IgD-negative memory B cell (primary cell): ENCODE measurements at regions not wholly inside any gene's neighbourhood (a gene's known extent, or its start where the extent isn't known, plus 50 kb on each side); places are given as distances from the start of the nearest gene placed in this dataset.
A peak's percentile ranks its signal among the peaks of the same experiment; 100 is the strongest.
"Not testable (repeated sequence)": the region's sequence is repeated elsewhere in the genome, so short reads cannot be mapped to it uniquely, and the experiment has no call there.

ENCODE experiments used
- H3K27ac Mint-ChIP-seq, 3 donors: one replicate each; pipeline ENCODE4 v1.8.0; 2020 to 2022; ENCODE audit warnings: mild to moderate bottlenecking in 3 of 3, mixed read lengths in 3 of 3, moderate library complexity in 1 of 3
- H3K27me3 Mint-ChIP-seq: one replicate; pipeline ENCODE4 v1.8.0; 2021; ENCODE audit warnings: mixed read lengths
- H3K36me3 Mint-ChIP-seq: one replicate; pipeline ENCODE4 v1.8.0; 2020; ENCODE audit warnings: mild to moderate bottlenecking, mixed read lengths
- H3K4me1 Mint-ChIP-seq, 3 donors: one replicate each; pipeline ENCODE4 v1.8.0; 2020 to 2022; ENCODE audit warnings: mixed read lengths in 3 of 3, mild to moderate bottlenecking in 1 of 3
- H3K4me3 Mint-ChIP-seq, 4 donors: one replicate each; pipeline ENCODE4 v1.8.0; 2020 to 2022; ENCODE audit warnings: mild to moderate bottlenecking in 4 of 4, mixed read lengths in 4 of 4, moderate library complexity in 3 of 4
- H3K9me3 Mint-ChIP-seq, 3 donors: one replicate each; pipeline ENCODE4 v1.8.0; 2020 to 2021; ENCODE audit warnings: mixed read lengths in 3 of 3, mild to moderate bottlenecking in 1 of 3

DNA sequence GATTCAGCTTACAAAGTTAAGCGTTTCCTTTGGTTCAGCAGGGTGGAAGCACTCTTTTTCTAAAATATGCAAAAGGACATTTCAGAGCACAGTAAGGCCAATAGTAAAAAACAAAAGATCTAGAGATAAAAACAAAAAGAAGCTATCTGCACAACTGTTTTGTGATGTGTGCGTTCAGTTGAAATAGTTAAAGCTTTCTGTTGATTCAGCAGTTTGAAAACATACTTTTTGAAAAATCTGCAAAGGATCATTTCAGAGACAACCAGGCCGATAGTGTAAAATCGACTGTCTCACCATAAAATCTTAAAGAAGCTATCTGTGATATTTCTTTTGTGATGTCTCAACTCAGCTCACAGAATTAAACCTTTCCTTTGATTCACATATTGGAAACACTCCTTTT lies 300.0 kb upstream of the ALG10B start:
- H3K4me3 Mint-ChIP-seq, result no peak overlapping the region
- H3K4me1 Mint-ChIP-seq, result no peaks in the 10 kb centered on the region
- peaks cover 0 to 10% (median 8%) of the 10 kb centered on the region in 3 donors for H3K9me3 Mint-ChIP-seq
- H3K27ac Mint-ChIP-seq, result no peak overlapping the region
- H3K27me3 Mint-ChIP-seq, result no peaks in the 10 kb centered on the region
- H3K36me3 Mint-ChIP-seq, result no peaks in the 10 kb centered on the region

DNA sequence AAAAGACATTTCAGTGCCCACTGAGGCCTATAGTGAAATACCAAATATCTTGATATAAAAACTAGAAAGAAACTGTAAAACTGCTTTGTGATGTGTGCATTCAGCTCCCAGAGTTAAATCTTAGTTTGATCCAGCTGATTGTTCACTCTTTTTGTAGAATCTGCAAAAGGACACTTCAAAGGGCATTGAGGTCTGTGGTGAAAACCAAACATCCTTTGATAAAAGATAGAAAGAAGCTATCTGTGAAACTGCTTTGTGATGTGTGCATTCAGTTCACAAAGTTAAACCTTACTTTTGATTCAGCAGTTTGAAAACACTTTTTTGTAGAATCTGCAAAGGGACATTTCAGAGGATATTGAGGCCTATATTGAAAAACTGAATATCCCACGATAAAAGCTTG lies 290.7 kb upstream of the ALG10B start:
- Mint-ChIP-seq H3K27ac (no peak overlapping the region), H3K36me3 (no peaks in the 10 kb centered on the region), H3K4me3 (no peak overlapping the region), H3K9me3 (peaks cover 4 to 8% (median 5%) of the 10 kb centered on the region in 3 donors), H3K27me3 (no peaks in the 10 kb centered on the region), H3K4me1 (no peaks in the 10 kb centered on the region)

DNA sequence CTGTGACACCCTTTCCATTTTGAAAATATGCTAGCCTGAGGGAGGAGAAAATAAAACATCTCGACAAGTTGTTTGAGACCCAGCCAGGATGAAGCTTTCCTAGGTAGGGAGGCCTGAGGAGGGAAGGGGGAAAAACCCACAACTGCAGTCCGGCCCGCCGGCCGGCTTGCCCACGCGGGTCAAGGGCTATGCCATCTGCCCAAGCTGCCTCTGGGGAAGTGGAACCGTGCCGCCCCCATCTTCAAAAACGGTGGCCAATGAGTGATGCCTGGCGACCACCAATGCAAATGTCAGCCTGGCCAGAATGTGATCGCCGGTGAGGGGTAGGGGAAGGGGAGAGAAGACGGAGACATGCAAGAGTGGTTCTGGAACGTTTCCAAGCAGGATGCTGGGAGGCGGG lies 263.5 kb upstream of the ALG10B start:
- H3K27me3 Mint-ChIP-seq, result no peaks in the 10 kb centered on the region
- peaks cover 9 to 20% (median 17%) of the 10 kb centered on the region in 3 donors for H3K9me3 Mint-ChIP-seq
- H3K27ac Mint-ChIP-seq, result no peak overlapping the region
- H3K36me3 Mint-ChIP-seq, result no peaks in the 10 kb centered on the region
- no peak overlapping the region for H3K4me3 Mint-ChIP-seq
- H3K4me1 Mint-ChIP-seq, result no peaks in the 10 kb centered on the region

DNA sequence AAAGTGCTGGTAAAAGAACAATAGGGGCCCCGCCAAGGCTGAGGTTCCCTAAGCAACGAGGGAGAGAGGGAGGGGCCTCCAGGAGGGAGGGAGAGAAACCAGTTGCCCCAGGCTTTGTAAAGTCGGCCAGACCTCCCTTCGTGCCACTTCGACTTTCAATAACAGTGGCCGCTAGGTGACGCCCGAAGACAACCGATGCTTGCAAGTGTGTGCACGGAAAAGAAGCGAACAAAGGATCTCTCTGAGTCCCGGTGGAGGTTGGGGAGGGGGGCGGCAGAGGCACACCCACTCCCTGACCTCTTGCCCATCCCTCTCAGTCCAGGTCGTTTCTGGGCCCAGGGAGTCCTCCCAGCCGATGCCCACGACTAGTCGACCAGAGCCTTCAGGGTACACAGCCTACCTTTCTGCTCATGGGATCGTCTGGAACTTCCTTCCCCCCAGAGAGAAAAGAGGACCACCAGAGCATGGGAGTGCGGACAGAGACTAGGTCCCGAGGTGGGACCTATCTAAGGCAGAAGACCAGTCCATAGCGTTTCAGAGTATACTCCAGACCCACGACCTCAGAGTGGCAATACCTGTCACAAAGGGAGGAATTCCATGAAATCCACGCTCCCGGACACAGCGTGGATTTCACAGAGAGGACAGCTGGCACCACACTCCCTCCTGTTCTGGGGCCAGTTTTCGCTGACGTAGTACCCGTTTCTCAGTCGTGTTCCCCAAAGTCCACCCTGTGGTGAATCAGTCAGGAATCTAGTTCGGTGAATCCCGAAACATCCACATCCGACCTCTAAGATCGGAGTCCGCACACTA lies 262.7 kb upstream of the ALG10B start:
- Mint-ChIP-seq H3K4me1 (no peaks in the 10 kb centered on the region), H3K4me3 (peak overlapping the region in 1 of 4 donors; percentile 52), H3K9me3 (peaks cover 10 to 19% (median 17%) of the 10 kb centered on the region in 3 donors), H3K27me3 (no peaks in the 10 kb centered on the region), H3K36me3 (no peaks in the 10 kb centered on the region), H3K27ac (no peak overlapping the region)

DNA sequence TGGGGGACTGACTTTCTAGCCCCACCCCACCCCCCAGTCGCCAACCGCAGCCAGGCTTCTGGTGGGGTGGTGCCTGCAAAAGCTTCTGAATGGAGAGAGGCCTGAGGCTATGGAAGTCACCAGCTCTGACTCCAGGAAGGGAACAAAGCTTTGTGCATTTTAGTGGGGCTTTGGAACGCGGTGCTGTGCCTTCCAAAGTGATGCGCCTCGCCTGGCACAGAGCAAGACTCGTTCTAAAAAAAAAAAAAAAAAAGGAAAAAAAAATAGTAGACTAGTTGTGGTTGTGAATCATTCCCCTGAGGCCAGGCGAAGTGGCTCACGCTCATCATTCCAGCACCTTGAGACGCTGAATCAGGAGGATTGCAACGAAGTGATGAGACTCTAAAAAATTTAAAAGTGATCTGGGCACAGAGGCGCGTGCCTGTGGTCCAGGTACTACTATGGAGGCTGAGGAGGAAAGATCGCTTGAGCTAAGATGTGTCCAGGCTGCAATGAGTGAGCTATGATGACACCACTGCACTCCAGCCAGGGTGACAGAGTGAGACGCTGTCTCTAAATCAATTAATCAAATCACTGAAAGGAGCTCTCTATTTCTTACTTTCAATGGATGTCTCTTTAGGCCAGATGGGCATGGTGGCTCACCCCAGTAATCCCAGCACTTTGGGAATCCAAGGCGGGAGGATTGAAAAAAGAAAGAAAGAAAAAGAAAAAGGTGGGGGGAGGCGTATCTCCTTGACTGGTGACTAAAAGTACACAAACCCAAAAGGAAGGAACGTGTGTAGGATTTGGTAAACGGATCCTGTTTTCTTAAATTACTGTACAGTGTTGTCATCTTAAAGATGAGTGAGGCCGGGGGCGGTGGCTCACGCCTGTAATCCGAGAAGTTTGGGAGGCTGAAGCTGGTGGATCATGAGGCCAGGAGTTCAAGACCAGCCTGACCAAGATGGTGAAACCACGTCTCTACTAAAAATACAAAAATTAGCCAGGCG lies 259.6 kb upstream of the ALG10B start:
- Mint-ChIP-seq H3K27ac (peak overlapping the region in 1 of 3 donors; percentile 67), H3K36me3 (no peaks in the 10 kb centered on the region), H3K27me3 (no peaks in the 10 kb centered on the region), H3K9me3 (peaks cover 12 to 28% (median 17%) of the 10 kb centered on the region in 3 donors), H3K4me3 (peak overlapping the region in 1 of 4 donors; percentile 81), H3K4me1 (no peaks in the 10 kb centered on the region)

DNA sequence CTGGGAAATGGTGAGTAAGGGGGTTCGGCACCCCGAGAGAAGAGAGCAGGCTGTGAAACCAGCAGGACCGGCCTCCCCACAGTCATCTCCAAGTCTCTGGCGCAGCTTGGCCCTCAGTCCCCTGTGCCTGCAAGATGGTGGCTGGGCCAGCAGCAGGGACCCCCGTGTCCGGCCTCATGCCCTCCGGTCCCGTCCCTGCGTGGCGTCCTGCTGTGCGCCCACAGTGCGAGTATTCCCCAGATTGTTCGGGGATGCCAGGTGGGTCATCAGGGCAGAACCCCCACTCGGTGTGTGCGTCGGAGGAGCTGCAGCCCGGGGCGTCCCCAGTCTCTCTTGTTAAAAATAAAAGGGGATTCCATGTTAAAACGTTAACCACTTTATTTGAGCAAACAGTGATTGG lies 216.9 kb upstream of the ALG10B start:
- H3K36me3 Mint-ChIP-seq, result no peaks in the 10 kb centered on the region
- peaks cover 6 to 7% (median 7%) of the 10 kb centered on the region in 3 donors for H3K9me3 Mint-ChIP-seq
- no peaks in the 10 kb centered on the region for H3K4me1 Mint-ChIP-seq
- H3K27ac Mint-ChIP-seq, result no peak overlapping the region
- H3K4me3 Mint-ChIP-seq, result no peak overlapping the region
- no peaks in the 10 kb centered on the region for H3K27me3 Mint-ChIP-seq

DNA sequence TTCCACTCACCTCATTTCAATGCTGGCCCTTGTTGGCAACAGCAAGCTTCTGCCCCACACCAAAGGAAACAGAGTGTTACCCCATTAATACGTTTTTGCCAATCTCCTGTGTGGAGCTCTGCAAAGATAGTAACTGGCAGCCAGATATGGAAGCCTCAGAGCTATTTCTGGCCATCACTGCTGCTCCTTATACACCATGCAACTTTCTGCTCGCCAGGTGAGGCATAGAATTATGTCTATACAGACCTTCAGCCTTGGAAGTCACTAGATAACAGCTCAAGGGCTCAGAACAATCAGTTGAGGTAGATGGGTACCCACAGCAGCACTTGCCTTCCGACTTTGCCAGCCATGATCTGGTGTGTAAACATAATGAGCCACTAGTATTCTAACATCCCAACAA lies 214.8 kb upstream of the ALG10B start:
- no peaks in the 10 kb centered on the region for H3K27me3 Mint-ChIP-seq
- no peak overlapping the region for H3K27ac Mint-ChIP-seq
- no peaks in the 10 kb centered on the region for H3K4me1 Mint-ChIP-seq
- H3K9me3 Mint-ChIP-seq, result peaks cover 5 to 6% (median 5%) of the 10 kb centered on the region in 3 donors
- no peak overlapping the region for H3K4me3 Mint-ChIP-seq
- H3K36me3 Mint-ChIP-seq, result no peaks in the 10 kb centered on the region

DNA sequence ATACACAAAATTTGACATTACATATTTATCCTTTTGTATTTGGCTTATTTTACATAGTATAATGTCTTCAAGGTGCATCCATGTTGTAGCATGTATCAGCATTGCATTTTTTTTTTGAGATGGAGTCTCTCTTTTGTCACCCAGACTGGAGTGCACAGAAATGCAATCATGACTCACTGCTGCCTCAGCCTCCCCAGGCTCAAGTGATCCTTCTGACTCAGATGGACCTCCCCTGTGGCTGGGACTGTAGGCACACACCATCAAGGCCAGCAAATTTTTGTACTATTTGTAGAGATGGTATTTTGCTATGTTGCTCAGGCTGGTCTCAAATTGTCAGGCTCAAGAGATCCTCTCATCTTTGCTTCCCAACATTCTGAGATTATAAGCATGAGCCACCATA lies 214.4 kb upstream of the ALG10B start:
- Mint-ChIP-seq H3K9me3 (peaks cover 5 to 6% (median 5%) of the 10 kb centered on the region in 3 donors), H3K36me3 (no peaks in the 10 kb centered on the region), H3K4me3 (no peak overlapping the region), H3K27ac (no peak overlapping the region), H3K4me1 (no peaks in the 10 kb centered on the region), H3K27me3 (no peaks in the 10 kb centered on the region)

DNA sequence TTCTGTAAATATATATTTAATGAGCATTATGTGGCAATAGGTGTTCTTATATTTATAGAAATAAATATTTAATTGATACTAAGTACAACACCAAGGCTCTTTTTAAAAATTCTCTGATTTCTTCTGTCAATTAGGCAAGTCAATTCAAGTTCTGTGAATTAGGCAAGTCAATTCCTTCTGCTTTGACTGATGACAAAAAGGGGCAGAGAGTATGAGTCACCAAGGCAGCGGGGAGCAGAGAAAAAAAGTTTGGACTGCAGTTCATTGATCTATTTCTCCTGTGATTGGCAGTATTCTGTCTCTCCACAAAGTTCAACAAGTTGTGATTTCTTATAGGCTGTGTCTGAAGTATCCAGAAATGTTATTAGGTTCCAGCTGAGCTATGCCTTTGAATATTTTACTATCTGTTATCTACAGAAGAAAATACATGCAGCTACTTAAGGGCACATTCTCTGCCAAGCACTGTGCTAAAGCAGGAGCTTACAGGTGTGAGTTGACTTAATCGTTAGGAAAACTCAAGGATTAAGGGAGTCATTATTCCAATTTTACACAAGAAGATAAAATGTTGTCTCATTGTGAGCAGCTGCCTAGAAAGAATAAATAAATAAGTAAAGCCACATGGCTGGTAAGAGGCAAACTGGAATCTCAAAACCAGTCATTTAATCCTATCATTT lies 206.4 kb upstream of the ALG10B start:
- H3K27ac Mint-ChIP-seq, result no peak overlapping the region

DNA sequence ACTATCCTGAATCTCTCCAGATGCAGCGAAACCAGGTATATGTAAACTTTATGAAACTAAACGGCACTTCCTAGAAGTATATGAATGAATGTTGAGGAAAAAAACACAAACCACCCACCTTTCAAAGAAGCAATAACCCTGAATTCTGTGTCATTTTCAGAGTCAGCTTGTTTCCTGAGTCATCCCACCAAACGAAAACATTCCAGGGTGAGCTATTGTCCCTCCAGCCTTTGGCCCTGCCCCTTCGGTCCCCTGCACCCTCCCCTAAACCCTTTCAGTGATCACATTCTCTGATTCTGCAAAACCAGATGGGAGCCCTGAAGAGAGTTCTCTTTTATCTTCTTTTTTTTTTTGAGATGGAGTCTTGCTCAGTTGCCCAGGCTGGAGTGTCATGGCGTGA lies 202.6 kb upstream of the ALG10B start:
- Mint-ChIP-seq H3K4me3 (no peak overlapping the region), H3K36me3 (no peaks in the 10 kb centered on the region), H3K27ac (no peak overlapping the region), H3K4me1 (peaks cover 0 to 2% (median 0%) of the 10 kb centered on the region in 3 donors), H3K27me3 (no peaks in the 10 kb centered on the region), H3K9me3 (peaks cover 4 to 7% (median 7%) of the 10 kb centered on the region in 3 donors)

More for the DNA sequence above, 206.4 kb upstream of the ALG10B start:
- peaks cover 0 to 2% (median 0%) of the 10 kb centered on the region in 3 donors for H3K9me3 Mint-ChIP-seq
- no peaks in the 10 kb centered on the region for H3K4me1 Mint-ChIP-seq
- H3K27me3 Mint-ChIP-seq, result no peaks in the 10 kb centered on the region
- no peak overlapping the region for H3K4me3 Mint-ChIP-seq
- no peaks in the 10 kb centered on the region for H3K36me3 Mint-ChIP-seq

DNA sequence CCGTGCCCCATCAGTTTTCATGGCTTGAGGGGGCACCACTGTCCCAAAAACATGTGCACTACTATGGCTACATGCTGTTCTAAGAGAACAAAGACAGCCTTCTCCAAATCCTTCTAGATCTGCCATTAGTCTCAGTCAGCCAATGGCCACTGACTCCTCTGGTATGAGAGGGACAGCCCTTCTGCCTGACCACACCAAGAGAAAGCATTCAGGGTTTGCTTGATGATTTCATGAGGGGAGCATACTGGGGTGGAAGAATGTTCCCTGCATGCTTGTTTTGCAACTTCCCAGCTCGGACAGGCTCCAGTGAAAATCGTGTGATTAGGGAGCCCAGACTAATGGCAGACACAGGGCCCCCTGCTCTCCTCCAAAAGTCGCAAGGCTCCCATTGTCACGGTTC lies 199.6 kb upstream of the ALG10B start:
- Mint-ChIP-seq H3K36me3 (no peaks in the 10 kb centered on the region), H3K27ac (no peak overlapping the region), H3K4me3 (no peak overlapping the region), H3K4me1 (peaks cover 0 to 2% (median 0%) of the 10 kb centered on the region in 3 donors), H3K9me3 (peaks cover 7 to 10% (median 7%) of the 10 kb centered on the region in 3 donors), H3K27me3 (no peaks in the 10 kb centered on the region)

DNA sequence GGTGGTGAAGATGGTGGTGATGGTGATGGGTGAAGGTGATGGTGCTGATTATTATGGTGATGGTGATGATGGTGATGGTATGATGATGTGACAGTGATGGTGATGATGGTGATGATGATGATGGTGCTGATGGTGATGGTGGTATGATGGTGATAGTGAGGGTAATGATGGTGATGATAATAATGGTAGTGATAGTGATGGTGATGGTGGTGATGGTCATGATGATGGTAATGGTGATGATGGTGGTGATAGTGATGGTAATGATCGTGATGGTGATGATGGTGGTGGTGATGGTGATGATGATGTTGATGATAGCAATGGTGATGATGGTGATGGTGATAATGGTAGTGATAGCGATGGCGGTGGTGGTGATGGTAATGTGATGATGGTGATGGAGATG lies 197.9 kb upstream of the ALG10B start:
- Mint-ChIP-seq H3K4me3 (no peak overlapping the region), H3K27me3 (no peaks in the 10 kb centered on the region), H3K36me3 (no peaks in the 10 kb centered on the region), H3K9me3 (peaks cover 5 to 16% (median 10%) of the 10 kb centered on the region in 3 donors), H3K4me1 (peaks cover 0 to 2% (median 0%) of the 10 kb centered on the region in 3 donors), H3K27ac (peak overlapping the region in 1 of 3 donors; percentile 16)

DNA sequence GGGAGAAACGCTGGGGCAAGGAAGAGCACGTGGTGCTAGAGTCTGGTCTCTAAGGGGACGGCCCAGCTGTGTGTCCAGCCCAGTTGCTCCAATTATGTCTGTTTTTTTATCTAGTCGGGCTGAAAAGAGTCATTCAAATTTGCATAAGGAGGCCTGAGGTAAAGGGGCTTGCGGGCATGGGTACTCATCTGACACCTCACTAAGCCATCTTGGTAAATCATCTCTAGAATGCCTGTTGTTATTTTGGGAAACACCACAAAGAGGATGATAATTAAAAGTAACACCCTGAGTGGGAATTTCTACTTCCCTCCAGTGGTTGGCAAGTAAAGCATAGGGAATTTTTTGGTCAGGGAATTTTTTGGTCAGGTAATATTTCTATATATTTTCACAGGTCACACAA lies 196.1 kb upstream of the ALG10B start:
- Mint-ChIP-seq H3K4me3 (no peak overlapping the region), H3K27ac (no peak overlapping the region), H3K4me1 (peaks cover 0 to 2% (median 0%) of the 10 kb centered on the region in 3 donors), H3K27me3 (no peaks in the 10 kb centered on the region), H3K9me3 (peaks cover 5 to 17% (median 11%) of the 10 kb centered on the region in 3 donors), H3K36me3 (peaks cover 2% of the 10 kb centered on the region)

DNA sequence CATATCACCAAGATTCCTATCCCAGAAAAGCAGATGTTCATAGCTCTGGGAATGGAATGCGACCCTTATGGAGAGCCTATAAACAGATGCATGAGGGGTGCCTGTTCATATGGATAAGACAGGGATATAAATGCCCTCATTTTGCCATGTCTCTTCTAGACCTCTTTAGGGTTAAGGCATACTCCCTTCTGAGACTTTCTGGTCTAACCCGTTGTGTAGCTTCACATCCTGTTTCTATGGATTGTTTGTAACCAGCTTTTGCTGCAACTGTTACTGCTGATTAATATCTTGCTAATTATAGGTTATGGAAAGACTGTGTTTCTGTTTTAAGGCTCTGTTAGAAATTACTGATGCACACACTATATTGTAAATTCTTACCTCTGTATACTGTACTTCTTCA lies 193.5 kb upstream of the ALG10B start:
- not testable (repeated sequence) for H3K4me1 Mint-ChIP-seq, H3K27ac Mint-ChIP-seq, H3K27me3 Mint-ChIP-seq, H3K4me3 Mint-ChIP-seq, H3K36me3 Mint-ChIP-seq
- peaks cover 5 to 17% (median 11%) of the 10 kb centered on the region in 3 donors for H3K9me3 Mint-ChIP-seq
